BLaER1 (cell line): ENCODE measurements at regions not wholly inside any gene's neighbourhood (a gene's known extent, or its start where the extent isn't known, plus 50 kb on each side); places are given as distances from the start of the nearest gene placed in this dataset.

ENCODE experiments used
- H3K27ac ChIP-seq: shearing (Covaris generic); formaldehyde crosslinking; 2 replicates; pipeline ENCODE4 v1.8.1; 2022
- H3K27me3 ChIP-seq: shearing (Covaris generic); formaldehyde crosslinking; 2 replicates; pipeline ENCODE4 v1.8.1; 2022
- H3K36me3 ChIP-seq: shearing (Covaris generic); formaldehyde crosslinking; 2 replicates; pipeline ENCODE4 v1.8.1; 2022
- H3K4me1 ChIP-seq: shearing (Covaris generic); formaldehyde crosslinking; 2 replicates; pipeline ENCODE4 v1.8.1; 2022
- H3K4me2 ChIP-seq: shearing (Covaris generic); formaldehyde crosslinking; 2 replicates; pipeline ENCODE4 v1.8.1; 2022
- H3K4me3 ChIP-seq: shearing (Covaris generic); formaldehyde crosslinking; 2 replicates; pipeline ENCODE4 v1.8.1; 2022
- H3K9ac ChIP-seq: shearing (Covaris generic); formaldehyde crosslinking; 2 replicates; pipeline ENCODE4 v1.8.1; 2022
- H3K9me3 ChIP-seq: shearing (Covaris generic); formaldehyde crosslinking; 2 replicates; pipeline ENCODE4 v1.8.1; 2022
- H4K20me1 ChIP-seq: shearing (Covaris generic); formaldehyde crosslinking; 2 replicates; pipeline ENCODE4 v1.8.1; 2022
- Cebpa-rat ChIP-seq: shearing (Covaris generic); IDR thresholded peaks from 2 replicates; pipeline ENCODE4 v1.8.1; 2022

DNA sequence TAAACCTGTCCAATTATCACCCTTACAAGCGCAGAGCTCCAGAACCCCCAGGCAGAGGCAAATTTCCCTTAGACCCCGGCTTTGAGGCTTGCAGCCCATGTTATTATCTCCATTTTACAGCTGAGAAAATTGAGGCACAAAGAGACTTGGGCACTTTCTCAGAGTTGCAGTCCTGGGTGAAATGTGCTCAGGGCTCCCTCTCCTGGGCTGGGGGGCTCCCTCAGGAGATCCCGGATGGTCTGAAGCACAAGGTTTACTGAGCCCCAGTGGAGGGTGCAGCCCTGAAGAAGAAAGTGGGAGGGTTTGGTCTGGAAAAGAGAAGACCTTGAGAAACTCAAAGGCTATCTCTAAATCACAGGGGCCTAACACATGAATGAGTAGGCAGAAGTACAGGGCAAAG lies 156.6 kb downstream of the CYRIA start:
- Histone ChIP-seq H3K36me3 (no peaks in the 10 kb centered on the region), H3K4me2 (no peak overlapping the region), H3K9me3 (no peaks in the 10 kb centered on the region), H3K4me1 (0 out of 2 replicates have a peak, but pooled peaks cover 9% of the 10 kb centered on the region), H3K9ac (no peak overlapping the region), H3K27me3 (peaks cover 23% of the 10 kb centered on the region), H3K4me3 (no peak overlapping the region), H3K27ac (no peak overlapping the region), H4K20me1 (no peaks in the 10 kb centered on the region)
- TF ChIP-seq Cebpa-rat, result no peak

DNA sequence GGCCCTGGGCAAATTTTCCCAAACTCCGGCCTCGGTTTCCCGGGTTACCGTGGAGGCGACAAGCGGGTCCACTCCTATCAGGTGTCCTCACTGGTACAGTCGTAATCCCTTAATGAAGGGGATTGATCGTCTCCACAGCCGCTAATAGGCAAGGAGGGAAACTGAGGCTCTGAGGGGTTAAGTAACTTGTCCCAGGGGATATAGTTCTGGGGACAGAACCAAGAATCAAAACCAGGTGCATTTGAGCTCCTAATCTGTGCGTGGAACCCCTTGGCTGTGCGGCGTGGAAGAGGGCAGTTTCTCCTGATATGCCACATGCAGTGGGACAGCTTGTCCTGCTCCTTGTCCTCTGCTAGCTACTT lies 157.2 kb downstream of the CYRIA start:
- H3K4me3 ChIP-seq, result no peak overlapping the region
- H3K27me3 ChIP-seq, result peaks cover 23% of the 10 kb centered on the region
- no peak overlapping the region for H3K9ac ChIP-seq
- H3K36me3 ChIP-seq, result no peaks in the 10 kb centered on the region
- H3K9me3 ChIP-seq, result no peaks in the 10 kb centered on the region
- H4K20me1 ChIP-seq, result no peaks in the 10 kb centered on the region
- TF ChIP-seq Cebpa-rat, result no peak
- H3K27ac ChIP-seq, result no peak overlapping the region
- 0 out of 2 replicates have a peak, but pooled peaks cover 9% of the 10 kb centered on the region for H3K4me1 ChIP-seq
- H3K4me2 ChIP-seq, result peak overlapping the region; percentile 77

DNA sequence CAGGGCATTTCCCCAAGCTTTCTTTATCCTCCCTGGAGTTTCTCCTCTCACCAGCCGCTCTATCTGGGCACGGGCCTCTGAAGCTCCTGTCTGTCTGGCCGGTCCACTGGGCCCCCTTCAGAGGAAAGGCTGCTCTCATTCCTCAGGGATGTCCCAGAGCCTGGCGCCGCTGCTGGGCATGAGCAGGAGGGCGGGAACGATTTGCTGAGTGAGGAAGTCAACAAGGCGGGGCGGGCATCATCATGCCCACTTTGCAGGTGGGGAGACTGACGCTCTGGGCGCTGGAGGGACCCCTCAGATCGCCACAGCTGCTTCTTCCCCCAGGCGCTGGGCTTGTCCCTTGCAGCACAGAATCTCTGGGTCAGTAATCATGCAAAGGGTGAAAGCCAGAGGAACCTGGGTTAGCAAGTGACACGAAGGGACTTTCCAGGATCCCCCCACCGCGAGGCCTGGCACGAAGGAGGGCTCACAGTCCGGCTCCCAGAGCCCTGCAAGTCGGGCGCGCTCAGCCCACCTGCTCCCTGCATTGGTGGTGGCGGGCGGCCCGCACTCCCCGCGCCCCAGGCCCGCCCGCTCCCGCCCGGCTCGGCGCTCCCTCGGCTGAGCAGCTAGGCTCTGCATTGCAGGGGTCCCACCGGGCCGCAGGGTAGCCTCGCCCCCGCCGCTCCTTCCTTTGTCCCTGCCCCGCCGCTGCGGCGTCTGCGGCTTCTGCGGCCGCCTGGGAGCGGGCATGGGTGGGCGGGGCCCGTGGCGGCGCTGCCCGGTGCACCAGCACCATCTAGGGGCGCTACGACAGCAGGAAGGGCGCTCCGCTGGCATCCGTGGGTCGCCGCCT lies 157.8 kb downstream of the CYRIA start:
- peak overlapping the region; percentile 77 for H3K4me2 ChIP-seq

DNA sequence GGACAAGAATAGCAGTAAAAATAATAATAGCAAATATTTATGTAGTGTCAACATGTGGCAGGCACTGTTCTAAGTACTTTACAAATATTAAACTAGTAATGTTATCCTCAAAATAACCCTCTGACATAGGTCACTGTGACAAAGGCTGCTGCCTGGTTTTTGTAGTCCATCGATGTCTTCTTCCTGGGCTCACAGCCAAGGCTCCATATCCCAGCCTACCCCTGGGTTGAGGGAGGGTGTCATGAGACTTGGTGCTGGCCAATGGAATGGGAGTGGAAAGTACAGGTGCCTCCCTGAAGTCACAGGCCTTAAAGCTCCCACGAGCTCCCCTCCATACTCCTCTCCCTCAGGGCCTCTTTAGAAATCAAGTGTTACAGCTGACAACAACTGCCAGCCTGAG lies 159.3 kb downstream of the CYRIA start:
- TF ChIP-seq Cebpa-rat, result no peak
- Histone ChIP-seq H3K4me2 (no peak overlapping the region), H3K4me3 (no peak overlapping the region), H3K27ac (no peak overlapping the region), H3K4me1 (0 out of 2 replicates have a peak, but pooled peaks cover 9% of the 10 kb centered on the region), H3K9ac (no peak overlapping the region), H4K20me1 (no peaks in the 10 kb centered on the region), H3K27me3 (peaks cover 23% of the 10 kb centered on the region), H3K36me3 (no peaks in the 10 kb centered on the region), H3K9me3 (no peaks in the 10 kb centered on the region)

More for the DNA sequence above, 157.8 kb downstream of the CYRIA start:
- no peaks in the 10 kb centered on the region for H3K9me3 ChIP-seq
- peak overlapping the region; percentile 51 for H3K4me3 ChIP-seq
- H3K4me1 ChIP-seq, result 0 out of 2 replicates have a peak, but pooled peaks cover 9% of the 10 kb centered on the region
- H3K27ac ChIP-seq, result no peak overlapping the region
- peaks cover 23% of the 10 kb centered on the region for H3K27me3 ChIP-seq
- no peaks in the 10 kb centered on the region for H3K36me3 ChIP-seq
- no peak for TF ChIP-seq Cebpa-rat
- no peak overlapping the region for H3K9ac ChIP-seq
- H4K20me1 ChIP-seq, result no peaks in the 10 kb centered on the region

DNA sequence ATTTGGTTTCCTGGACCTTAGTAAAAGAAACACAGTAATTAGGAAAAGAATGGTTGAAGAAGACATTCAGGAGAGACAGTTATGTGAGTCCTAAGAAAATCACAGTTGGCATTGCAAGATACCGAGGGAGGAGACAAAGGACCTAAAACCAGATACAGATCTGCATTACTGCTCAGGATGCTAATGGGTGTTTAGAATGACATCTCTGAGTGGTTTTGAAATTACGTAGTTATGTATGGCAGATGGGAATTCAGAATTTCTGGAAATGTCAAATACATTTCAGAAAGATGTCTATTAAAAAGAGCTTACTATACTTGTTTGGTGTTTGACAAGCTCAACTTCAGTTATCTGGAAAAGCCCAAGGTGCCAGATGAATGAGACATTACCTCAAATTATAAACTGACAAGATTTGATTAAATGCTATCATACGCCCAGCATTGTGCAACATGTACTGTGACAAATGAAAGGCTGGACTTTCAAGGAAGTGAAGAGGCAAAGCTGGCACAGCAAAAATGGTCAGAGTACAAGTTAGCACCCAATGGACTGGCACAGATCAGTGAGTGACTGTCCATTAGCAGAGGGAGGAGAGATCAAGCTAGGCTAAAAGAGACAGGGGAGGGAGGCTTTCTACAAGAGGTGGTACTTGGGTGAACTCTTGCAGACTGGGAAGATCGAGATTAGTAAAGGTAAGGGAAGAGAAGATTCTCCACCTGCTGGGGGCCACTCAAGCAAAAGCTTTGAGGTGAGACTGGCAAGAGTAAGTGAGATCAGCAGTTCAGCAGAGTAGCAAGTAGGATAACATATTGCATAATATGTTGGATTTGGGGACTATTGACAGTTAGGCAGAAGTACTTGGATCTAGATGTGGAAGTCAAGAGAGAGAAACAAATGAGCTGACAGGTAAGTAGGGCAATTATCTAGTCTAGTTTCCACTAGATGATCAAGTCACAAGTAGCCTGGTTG lies 168.9 kb downstream of the CYRIA start:
- no peak overlapping the region for H3K4me3 ChIP-seq
- no peak overlapping the region for H3K27ac ChIP-seq
- no peak overlapping the region for H3K4me2 ChIP-seq
- TF ChIP-seq Cebpa-rat, result no peak
- no peaks in the 10 kb centered on the region for H3K9me3 ChIP-seq
- H4K20me1 ChIP-seq, result no peaks in the 10 kb centered on the region
- H3K9ac ChIP-seq, result no peak overlapping the region
- no peaks in the 10 kb centered on the region for H3K36me3 ChIP-seq
- H3K27me3 ChIP-seq, result no peaks in the 10 kb centered on the region
- 0 out of 2 replicates have a peak, but pooled peaks cover 7% of the 10 kb centered on the region for H3K4me1 ChIP-seq

DNA sequence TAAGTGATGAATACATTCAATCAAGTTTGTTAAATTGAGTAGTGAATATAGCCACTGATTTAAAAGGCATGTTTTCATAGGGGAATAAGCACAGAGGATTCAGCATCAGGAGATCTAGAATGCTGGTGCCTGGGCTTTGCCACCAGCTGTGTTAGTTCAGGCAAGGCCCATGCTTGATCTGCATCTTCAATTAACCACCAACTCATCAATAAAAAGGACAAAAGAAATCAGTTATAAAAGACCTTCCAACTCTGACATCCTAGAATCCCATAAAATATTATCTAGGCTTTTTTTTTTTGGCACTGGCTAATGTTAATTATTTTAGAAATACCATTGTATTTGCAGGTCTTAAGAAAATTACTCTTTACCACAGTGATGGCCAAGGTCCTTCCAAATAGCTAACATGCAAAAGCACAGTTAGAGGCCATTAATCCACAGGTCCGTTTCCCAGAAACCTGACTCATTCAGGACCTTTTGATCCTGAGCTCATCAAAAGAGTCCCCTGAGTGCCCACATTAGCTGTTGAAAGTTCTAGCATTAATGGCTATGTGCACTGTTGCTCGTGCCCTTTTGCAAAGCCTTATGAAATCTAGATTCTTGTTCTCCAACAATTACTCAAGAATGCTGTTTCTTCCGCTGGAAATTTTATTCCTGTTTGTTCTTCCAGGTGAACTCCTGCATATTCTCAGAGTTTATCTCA lies 170.0 kb downstream of the CYRIA start:
- H4K20me1 ChIP-seq, result no peaks in the 10 kb centered on the region
- H3K9ac ChIP-seq, result no peak overlapping the region
- H3K9me3 ChIP-seq, result no peaks in the 10 kb centered on the region
- H3K4me3 ChIP-seq, result no peak overlapping the region
- H3K36me3 ChIP-seq, result no peaks in the 10 kb centered on the region
- 0 out of 2 replicates have a peak, but pooled peaks cover 7% of the 10 kb centered on the region for H3K4me1 ChIP-seq
- no peak overlapping the region for H3K4me2 ChIP-seq
- no peaks in the 10 kb centered on the region for H3K27me3 ChIP-seq
- H3K27ac ChIP-seq, result no peak overlapping the region
- TF ChIP-seq Cebpa-rat, result no peak

DNA sequence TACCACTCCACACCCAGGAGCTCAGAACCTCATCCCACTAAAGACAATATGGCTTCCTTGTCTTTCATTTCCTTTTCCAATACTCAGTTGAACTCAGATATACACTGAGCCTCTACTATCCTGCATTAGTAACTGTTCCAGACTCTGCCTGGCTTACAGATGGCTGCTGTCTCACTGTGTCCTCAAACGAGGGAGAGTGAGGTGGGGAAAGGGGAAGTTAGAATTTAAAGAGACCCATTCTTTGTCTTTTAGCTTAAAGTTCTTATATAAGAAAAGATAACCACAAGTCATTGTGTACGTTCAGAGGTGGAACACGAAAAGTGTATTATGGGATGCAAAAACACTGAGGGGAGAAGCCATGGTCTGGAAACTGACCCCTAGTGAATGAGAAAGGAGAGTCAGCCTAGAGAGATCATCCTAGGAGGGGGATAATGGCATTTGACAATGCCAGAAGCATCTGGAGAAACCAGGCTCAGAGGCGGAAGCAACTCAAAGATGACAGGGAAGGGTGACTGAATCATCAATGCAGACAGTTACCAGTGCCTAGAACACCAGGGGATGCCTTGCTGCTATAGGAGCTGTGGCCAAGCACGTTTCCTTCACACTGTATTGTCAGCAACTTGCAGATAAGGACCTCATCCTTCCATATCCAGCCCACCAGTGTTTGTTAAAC lies 170.7 kb downstream of the CYRIA start:
- Histone ChIP-seq H3K9me3 (no peaks in the 10 kb centered on the region), H3K27me3 (no peaks in the 10 kb centered on the region), H4K20me1 (no peaks in the 10 kb centered on the region), H3K27ac (no peak overlapping the region), H3K4me2 (no peak overlapping the region), H3K9ac (no peak overlapping the region), H3K4me1 (0 out of 2 replicates have a peak, but pooled peaks cover 7% of the 10 kb centered on the region), H3K36me3 (no peaks in the 10 kb centered on the region), H3K4me3 (no peak overlapping the region)
- TF ChIP-seq Cebpa-rat, result no peak

DNA sequence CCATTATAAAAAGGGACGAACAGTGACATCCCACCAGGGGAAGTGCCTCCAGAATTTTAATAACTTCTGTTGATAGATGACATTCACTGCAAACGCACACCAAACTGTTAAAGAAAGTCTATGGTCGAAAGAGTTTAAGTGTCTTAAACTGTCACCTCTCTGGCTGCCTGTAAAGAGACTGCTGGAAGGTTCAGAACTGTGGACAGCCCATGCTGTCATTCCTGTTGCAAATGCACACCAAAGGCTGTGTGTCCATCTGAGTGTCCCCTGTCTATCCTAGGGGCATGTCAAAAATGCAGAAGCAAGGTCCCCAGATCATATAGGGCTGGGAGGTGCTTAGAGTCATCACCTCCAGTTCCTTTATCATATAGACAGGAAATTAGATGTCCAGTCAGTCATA lies 171.8 kb downstream of the CYRIA start:
- Histone ChIP-seq H3K4me3 (no peak overlapping the region), H3K9ac (no peak overlapping the region), H4K20me1 (no peaks in the 10 kb centered on the region), H3K9me3 (no peaks in the 10 kb centered on the region), H3K27ac (no peak overlapping the region), H3K4me2 (0 out of 2 replicates have a peak overlapping the region, but pooled peaks have one; percentile 8), H3K36me3 (no peaks in the 10 kb centered on the region), H3K27me3 (no peaks in the 10 kb centered on the region), H3K4me1 (0 out of 2 replicates have a peak, but pooled peaks cover 7% of the 10 kb centered on the region)
- TF ChIP-seq Cebpa-rat, result no peak

DNA sequence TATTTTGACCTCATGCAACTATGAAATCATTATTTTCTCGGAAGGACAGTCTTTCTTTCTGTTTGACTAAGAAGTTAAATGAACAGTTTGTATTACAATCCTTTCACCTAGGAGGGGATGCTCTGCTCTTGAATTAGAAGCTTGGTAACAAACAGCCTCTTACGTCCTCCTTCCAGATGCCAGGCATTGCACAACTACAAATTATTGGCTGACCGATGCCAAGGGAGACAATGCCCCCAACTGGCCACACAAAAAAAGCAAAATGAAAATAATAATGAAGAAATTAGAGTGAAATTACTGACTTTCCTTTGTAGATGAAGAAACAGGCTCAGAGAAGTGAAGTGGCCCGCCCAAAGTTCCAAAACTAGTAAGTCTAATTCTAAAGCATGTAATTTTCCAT lies 177.9 kb downstream of the CYRIA start:
- no peaks in the 10 kb centered on the region for H3K36me3 ChIP-seq
- H3K4me3 ChIP-seq, result no peak overlapping the region
- TF ChIP-seq Cebpa-rat, result peak; percentile 81
- H3K4me1 ChIP-seq, result peaks cover 6% of the 10 kb centered on the region
- no peaks in the 10 kb centered on the region for H3K27me3 ChIP-seq
- no peaks in the 10 kb centered on the region for H4K20me1 ChIP-seq
- no peak overlapping the region for H3K9ac ChIP-seq
- H3K9me3 ChIP-seq, result no peaks in the 10 kb centered on the region
- H3K4me2 ChIP-seq, result no peak overlapping the region
- no peak overlapping the region for H3K27ac ChIP-seq
